ENCODE measurements at regions not wholly inside any gene's neighbourhood (a gene's known extent, or its start where the extent isn't known, plus 50 kb on each side); places are given as distances from the start of the nearest gene placed in this dataset.
"Not testable (repeated sequence)": the region's sequence is repeated elsewhere in the genome, so short reads cannot be mapped to it uniquely, and the experiment has no call there.

GRCh38 chr1:228796945-228797344, 61.7 kb downstream of the RHOU start:
- not testable (repeated sequence) for DNase-seq

DNA sequence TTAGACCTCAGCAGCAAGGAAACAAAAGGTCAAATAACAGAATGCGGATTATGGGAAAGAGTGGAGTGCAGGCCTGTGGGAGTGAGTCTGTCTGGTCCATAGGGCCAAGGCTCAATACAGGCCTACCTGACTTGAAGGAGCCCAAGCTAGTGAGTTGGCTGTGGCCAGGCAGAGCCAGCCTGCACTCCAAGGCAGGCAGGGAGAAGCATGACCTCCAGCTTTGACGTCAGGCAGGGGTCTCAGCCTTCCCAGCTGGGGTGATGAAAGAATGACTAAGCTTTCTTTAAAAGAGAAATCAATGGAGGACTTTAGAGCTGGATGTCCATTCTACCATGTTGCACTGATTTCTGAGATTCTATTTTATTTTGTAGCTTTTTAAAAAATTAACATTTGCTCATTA, 62.8 kb downstream of the RHOU start:
- no peak for DNase-seq

- no peak for DNase-seq
Measured at GRCh38 chr1:228798548-228798947, 63.3 kb downstream of the RHOU start.

GRCh38 chr1:228799924-228800323, 64.6 kb downstream of the RHOU start:
- DNase-seq: no peak

DNA sequence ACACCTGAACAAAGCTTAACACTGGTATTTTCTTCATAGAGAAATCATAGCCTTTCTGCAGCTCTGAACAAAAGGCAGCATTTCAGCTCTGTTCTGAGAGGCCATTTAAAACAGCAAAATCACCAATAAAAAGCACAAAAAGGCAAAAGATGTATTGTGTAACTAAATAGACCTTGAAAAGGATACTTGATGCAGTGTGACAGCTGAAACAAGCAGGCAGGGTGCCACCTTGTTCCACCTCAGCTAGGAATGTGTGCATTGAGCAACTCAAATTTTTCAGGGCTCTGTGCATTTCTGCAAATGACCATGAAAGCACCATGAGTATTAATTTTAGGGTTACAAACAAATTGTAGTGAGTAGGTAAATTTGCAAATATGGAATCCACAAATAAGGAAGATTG, 65.8 kb downstream of the RHOU start:
- DNase-seq: no peak

GRCh38 chr1:228802386-228803220, 67.3 kb downstream of the RHOU start:
- no peak for DNase-seq

DNA sequence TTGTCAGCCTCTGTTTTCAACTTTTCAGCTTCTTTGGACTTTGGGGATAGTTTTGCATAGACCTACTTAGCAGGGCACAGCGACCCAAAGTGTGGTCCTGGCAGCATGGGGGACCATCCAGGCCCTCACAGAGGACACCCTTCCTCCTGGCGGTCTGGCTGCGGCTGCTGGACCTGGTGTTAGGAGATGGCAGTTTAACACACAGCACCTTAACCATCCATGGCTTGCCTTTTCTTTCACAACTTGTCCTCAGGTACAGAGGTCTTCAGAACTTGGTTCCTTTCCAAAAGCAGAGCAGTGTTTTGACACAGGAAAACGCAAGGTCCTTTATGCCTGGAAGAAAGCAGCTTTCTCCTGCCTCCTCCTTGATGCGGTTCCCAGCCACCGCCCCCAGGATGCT, 68.1 kb downstream of the RHOU start:
- DNase-seq: no peak

DNA sequence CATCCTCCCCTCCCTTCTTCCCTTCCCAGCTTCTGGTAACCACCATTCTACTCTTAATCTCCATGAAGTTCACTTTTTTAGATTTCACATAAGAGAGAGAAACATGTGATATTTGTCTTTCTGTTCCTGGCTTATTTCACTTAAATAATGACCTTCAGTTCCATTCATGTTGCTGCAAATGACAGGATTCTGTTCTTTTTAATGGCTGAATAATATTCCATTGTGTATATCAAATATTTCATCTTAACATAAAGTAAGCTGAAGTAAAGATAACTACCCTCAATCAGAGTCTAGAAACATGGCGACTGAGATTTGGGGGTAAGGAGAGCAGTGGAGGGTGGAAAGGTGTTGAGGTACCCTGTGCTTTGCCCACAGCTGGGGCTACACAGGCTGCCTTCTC, 68.9 kb downstream of the RHOU start:
- DNase-seq: no peak

DNA sequence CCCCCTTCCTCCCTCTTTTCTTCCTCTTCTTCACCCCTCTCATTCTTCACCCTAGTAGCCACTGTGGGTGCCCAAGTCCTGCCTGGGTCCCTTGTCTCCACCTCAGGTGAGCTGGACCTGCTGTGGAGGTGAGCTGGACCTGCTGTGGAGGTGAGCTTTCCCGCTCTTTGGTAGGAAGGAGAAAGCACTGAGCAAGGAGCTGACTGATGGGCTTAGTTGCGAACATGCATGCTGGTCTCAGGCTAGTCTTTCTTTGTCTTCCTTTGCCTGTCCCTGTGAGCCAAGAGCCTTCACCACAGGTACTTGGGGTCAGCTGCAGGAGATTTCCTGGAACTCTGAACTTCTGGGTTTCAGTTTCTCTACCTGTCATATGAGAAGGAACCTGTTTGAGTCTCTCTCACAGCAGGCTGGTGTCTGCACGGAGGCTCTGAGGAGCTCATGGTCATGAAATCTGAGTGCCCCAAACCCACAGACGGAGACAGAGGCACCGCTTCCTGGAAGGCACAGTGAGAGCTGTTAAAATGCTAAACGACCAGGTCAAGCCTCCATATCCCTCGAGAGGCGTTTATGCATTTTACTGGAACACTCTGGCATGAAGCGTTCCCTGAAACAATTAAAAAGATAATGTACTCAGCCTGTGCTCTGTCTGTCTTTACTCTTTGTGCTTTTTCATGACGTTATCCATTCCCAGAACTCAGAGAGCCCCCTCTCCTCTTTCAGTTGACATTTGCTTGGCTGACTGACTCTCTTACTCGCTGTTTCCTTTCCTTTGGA, 69.5 kb downstream of the RHOU start:
- DNase-seq: peak; percentile 32 to 35

DNA sequence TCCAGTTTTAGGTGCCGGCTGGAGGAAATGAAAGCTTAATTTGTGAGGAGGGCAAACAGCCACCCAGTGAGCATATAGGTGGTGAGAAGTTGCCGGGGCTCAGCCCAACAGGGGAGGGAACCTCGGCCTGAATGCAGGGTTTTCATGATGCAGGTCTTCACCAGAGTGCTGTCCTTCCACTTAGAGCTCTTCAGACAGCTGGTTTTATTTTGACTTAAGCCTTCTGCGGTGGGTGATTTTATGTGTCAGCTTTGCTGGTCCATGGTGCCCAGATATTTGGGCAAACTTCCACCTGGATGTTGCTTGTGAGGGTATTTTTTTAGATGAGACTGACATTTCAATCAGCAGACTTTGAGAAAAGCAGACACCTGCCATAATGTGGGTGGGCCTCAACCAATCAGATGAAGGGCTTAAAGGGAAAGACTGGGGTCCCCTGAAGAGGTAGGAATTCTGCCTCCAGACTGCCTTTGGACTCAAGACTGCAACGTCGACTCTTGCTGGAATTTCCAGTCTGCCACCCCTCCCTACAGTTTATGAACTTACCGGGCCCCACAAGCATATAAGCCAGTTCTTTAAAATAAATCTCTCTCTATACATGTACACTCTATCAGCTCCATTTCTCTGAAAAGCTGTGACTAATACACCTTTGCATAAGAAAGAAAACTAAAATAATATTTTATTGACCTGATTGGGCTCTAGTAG, 72.8 kb downstream of the RHOU start:
- no peak for DNase-seq

GRCh38 chr1:228809621-228810394, 74.5 kb downstream of the RHOU start:
- peak in 1 of 2 donors; percentile 33 for DNase-seq

GRCh38 chr1:228810395-228810758, 75.1 kb downstream of the RHOU start:
- DNase-seq: no peak

- no peak for DNase-seq
Measured at GRCh38 chr1:228810878-228811711, 75.8 kb downstream of the RHOU start.

DNA sequence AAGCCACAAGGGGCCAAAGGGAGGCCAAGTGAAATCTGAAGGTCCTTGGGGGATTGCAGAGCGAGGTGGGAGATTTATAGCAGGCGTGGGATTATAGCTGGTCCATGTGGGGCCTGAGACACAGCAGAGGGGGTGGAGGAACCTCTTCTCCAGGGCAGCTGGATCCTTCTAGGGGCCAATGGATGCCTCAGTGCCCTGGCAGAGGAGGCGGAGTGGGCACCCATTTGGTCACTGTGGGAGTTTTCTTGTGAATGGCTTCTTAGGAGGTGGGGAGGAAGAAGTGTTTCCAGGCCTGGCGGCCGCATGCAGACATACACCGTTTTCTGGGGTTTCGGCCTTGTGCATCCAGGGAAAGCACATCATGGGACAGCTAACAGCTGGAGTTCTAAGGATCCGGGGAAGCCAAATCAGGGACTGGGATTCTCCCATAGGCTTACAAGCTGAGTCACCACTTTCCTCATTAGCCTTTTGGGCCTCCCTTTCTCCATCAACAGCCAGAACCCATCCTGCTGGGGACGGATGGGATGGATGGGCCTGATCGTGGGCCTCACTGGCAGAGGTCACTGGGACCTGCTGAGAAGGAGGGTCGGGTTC, 76.5 kb downstream of the RHOU start:
- DNase-seq: no peak

DNA sequence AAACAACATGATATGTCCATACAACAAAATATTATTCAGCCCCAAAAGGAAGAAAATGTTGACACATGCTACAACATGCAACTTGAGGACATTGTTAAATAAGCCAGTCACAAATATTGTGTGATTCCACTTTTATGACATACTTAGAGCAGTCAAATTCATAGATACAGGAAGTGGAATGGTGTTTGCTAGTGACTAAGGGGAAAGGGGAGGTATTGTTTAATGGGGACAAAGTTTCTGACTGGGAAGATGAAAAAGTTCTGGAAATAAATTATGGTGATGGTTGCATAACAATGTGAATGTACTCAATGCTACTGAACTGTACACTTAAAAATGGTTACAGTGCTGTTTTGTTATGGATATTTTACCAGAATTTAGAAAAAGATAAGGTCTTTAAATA, 77.7 kb downstream of the RHOU start:
- DNase-seq: no peak

DNA sequence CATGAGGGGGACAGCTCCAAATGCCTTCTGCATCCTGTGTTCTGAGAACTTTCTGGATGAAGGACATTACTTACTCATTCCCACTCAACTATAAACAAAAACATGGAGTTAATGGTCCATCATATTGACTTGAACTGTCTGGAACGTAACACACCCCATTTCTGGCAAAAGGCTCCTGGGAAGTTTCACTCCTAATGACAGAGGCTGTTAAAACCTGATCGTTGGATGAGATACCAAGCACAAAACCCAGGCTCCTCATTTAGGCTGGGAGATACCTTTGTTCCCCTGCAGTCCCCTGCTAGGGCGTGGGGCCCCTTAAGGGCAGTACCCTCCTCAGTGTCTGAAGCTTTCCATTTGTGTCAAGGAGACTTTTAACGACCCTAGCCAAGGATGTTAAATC, 78.9 kb downstream of the RHOU start:
- DNase-seq: no peak

DNA sequence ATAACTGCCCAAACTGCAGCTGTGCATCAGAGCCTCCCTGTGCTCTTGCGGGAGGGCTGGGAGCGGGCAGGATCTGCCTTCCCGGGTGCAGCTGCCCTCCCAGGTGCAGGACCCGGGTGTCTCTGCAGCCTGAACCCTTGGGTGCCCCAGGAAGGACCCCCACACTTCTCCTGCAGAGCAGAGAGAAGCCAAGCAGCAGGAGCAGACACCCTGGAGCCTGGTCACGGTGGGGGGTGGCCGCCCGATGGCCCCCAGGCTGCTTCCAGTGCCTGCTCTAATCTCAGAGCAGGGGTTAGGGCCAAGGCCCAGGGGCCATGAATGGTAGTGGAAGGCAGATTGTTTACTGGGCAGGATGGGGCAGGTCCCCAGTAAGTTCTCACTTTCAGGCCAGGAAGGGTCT, 83.0 kb downstream of the RHOU start:
- no peak for DNase-seq

DNA sequence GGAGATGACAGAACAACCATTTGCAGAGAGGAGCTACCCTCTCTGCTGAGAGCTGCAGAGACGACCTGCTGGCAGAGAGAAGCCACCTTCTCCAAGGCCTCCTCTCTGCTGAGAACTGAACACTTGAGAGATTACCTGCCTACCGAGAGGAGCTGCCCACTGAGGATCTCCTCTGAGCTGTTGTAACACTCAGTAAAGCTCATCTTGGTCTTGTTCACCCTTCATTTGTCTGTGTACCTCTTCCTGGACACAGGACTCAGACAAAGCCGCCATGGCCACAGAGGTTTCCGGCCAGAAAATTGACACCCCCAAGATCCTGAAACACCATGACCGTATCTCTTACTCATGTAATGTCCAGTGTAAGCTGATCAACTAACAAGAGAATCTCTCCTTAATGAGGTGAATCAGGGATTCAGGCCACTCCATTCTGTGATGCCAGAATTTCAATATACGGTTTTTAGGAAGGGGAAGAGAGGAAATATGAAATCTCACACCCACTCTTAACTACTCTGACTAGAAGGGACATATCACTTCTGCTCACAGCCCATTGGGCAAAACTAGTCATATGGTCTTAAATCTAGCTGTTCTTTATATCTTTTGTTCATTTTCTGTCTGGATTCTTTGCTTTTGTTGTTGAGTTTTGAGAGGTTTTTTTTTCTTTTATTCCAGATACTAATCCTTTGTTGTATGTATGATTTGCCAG, 83.8 kb downstream of the RHOU start:
- no peak for DNase-seq

- no peak for DNase-seq
Measured at GRCh38 chr1:228821252-228821651, 86.0 kb downstream of the RHOU start.

DNA sequence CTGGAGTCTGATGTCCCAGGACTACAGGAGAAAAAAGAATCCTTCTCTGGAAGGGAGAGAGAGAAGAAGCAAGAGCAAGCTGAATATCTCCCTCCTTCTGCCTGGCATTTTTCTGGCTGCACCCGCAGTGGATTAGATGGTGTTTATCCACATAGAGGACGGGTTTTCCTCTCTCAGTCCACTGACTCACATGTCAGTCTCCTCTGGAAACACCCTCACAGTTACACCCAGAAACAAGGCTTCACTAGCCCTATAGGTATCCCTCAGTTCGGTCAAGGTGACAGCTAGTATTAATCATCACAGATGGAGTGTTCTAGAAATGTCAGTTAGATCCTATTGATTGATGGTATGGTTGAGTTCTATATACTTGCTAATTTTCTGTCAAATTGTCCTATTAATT, 87.9 kb downstream of the RHOU start:
- DNase-seq: no peak

DNA sequence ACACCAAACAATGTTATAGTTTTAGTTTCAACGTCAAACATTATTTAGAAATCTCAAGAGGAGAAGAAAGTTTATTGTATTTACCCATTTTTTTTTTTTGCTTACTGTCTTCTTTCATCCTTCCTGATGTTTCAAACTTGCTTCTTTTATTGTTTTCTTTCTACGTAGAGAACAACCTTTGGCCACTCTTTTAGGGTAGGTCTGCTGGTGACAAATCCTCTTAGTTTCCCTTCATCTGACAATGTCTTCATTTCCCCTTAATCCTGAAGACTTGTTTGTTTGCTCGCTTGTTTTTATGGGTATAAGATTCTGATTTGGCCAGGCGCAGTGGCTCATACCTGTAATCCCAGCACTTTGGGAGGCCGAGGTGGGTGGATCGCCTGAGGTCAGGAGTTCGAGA, 89.1 kb downstream of the RHOU start:
- DNase-seq: no peak
